H9 (cell line): ENCODE measurements at regions not wholly inside any gene's neighbourhood (a gene's known extent, or its start where the extent isn't known, plus 50 kb on each side); places are given as distances from the start of the nearest gene placed in this dataset.

Experiments
- DNase-seq: peaks from one replicate; pipeline ENCODE4 v3.0.0-alpha.2; 2017
- H2AFZ ChIP-seq: one replicate; pipeline ENCODE4 v1.6.1; 2013; ENCODE audit warnings: mild to moderate bottlenecking, low read length, control low read depth, moderate library complexity
- H2AK5ac ChIP-seq: 2 replicates; pipeline ENCODE4 v1.6.1; 2013; ENCODE audit warnings: low read length, control low read depth, mixed read lengths; ENCODE audit not compliant: insufficient read length
- H2BK120ac ChIP-seq: one replicate; pipeline ENCODE4 v1.6.1; 2013; ENCODE audit warnings: low read depth, mild to moderate bottlenecking, low read length, control low read depth, inconsistent platforms; ENCODE audit not compliant: poor library complexity, severe bottlenecking
- H2BK12ac ChIP-seq: 2 replicates; pipeline ENCODE4 v1.6.1; 2013; ENCODE audit warnings: low read length, control low read depth, mixed read lengths, low read depth; ENCODE audit not compliant: insufficient read length
- H2BK15ac ChIP-seq: 2 replicates; pipeline ENCODE4 v1.6.1; 2013; ENCODE audit warnings: low read depth, low read length, control low read depth
- H2BK20ac ChIP-seq: one replicate; pipeline ENCODE4 v1.6.1; 2013; ENCODE audit warnings: low read depth, mild to moderate bottlenecking, low read length, control low read depth, inconsistent platforms; ENCODE audit not compliant: poor library complexity, severe bottlenecking
- H2BK5ac ChIP-seq: 2 replicates; pipeline ENCODE4 v1.6.1; 2013; ENCODE audit warnings: low read length, control low read depth, mixed read lengths; ENCODE audit not compliant: insufficient read length
- H3K14ac ChIP-seq: 2 replicates; pipeline ENCODE4 v1.6.1; 2013; ENCODE audit warnings: low read length, control low read depth; ENCODE audit not compliant: insufficient read depth
- H3K18ac ChIP-seq: 2 replicates; pipeline ENCODE4 v1.6.1; 2013; ENCODE audit warnings: low read depth, mild to moderate bottlenecking, mixed read lengths, low read length, control low read depth; ENCODE audit not compliant: insufficient read length
- H3K23ac ChIP-seq: 2 replicates; pipeline ENCODE4 v1.6.1; 2013; ENCODE audit warnings: low read length, control low read depth, mixed read lengths, low read depth; ENCODE audit not compliant: insufficient read length
- H3K23me2 ChIP-seq: 2 replicates; pipeline ENCODE4 v1.6.1; 2013; ENCODE audit warnings: low read depth, mild to moderate bottlenecking, mixed read lengths, low read length, control low read depth; ENCODE audit not compliant: insufficient read length, poor library complexity, severe bottlenecking
- H3K27ac ChIP-seq: 2 replicates; pipeline ENCODE4 v1.5.1; 2013; ENCODE audit warnings: low read length, control low read depth, mixed read lengths, low read depth; ENCODE audit not compliant: insufficient read length
- H3K27me3 ChIP-seq: 2 replicates; pipeline ENCODE4 v1.6.1; 2013; ENCODE audit warnings: low read length, control low read depth, inconsistent platforms; ENCODE audit not compliant: insufficient read depth
- H3K4ac ChIP-seq: 2 replicates; pipeline ENCODE4 v1.6.1; 2013; ENCODE audit warnings: low read depth, mild to moderate bottlenecking, control low read depth, inconsistent platforms, low read length, moderate library complexity
- H3K4me1 ChIP-seq: 2 replicates; pipeline ENCODE4 v1.6.1; 2013; ENCODE audit warnings: low read length, control low read depth, inconsistent platforms; ENCODE audit not compliant: insufficient read depth
- H3K4me2 ChIP-seq: 2 replicates; pipeline ENCODE4 v1.6.1; 2013; ENCODE audit warnings: low read length, control low read depth, mixed read lengths; ENCODE audit not compliant: insufficient read length, insufficient read depth
- H3K56ac ChIP-seq: 2 replicates; pipeline ENCODE4 v1.6.1; 2013; ENCODE audit warnings: low read depth, mild to moderate bottlenecking, mixed read lengths, low read length, control low read depth; ENCODE audit not compliant: insufficient read length
- H3K79me1 ChIP-seq: 2 replicates; pipeline ENCODE4 v1.6.1; 2013; ENCODE audit warnings: low read depth, mild to moderate bottlenecking, moderate library complexity, low read length, control low read depth, inconsistent platforms; ENCODE audit not compliant: insufficient read depth, poor library complexity, severe bottlenecking
- H3K79me2 ChIP-seq: 2 replicates; pipeline ENCODE4 v1.6.1; 2013; ENCODE audit warnings: low read length, control low read depth, inconsistent platforms; ENCODE audit not compliant: insufficient read depth
- H3K9ac ChIP-seq: 2 replicates; pipeline ENCODE4 v1.6.1; 2013; ENCODE audit warnings: low read length, control low read depth, mixed read lengths; ENCODE audit not compliant: insufficient read length; ENCODE audit errors: extremely low read depth
- H3K9me3 ChIP-seq: one replicate; pipeline ENCODE4 v1.6.1; 2013; ENCODE audit warnings: low read depth, low read length, inconsistent platforms; ENCODE audit not compliant: control insufficient read depth
- H3T11ph ChIP-seq: one replicate; pipeline ENCODE4 v1.6.1; 2013; ENCODE audit warnings: mild to moderate bottlenecking, low read length, control low read depth, inconsistent platforms
- H4K20me1 ChIP-seq: one replicate; pipeline ENCODE4 v1.6.1; 2013; ENCODE audit not compliant: control insufficient read depth, insufficient read length, insufficient read depth
- H4K5ac ChIP-seq: 2 replicates; pipeline ENCODE4 v1.6.1; 2013; ENCODE audit warnings: low read depth, mild to moderate bottlenecking, mixed read lengths, low read length, control low read depth; ENCODE audit not compliant: insufficient read length
- H4K8ac ChIP-seq: replicated peaks from 2 replicates; pipeline ENCODE4 v1.6.1; 2013; ENCODE audit warnings: low read length, control low read depth, mixed read lengths, low read depth; ENCODE audit not compliant: insufficient read length
- H4K91ac ChIP-seq: 2 replicates; pipeline ENCODE4 v1.6.1; 2013; ENCODE audit warnings: low read depth, mild to moderate bottlenecking, moderate library complexity, mixed read lengths, low read length, control low read depth; ENCODE audit not compliant: insufficient read length
- H3K27ac Mint-ChIP-seq, 3 experiments: 2 replicates in 2 of 3; 3 replicates in 1 of 3; pipeline ENCODE4 v1.8.0; 2020 to 2021; ENCODE audit warnings: mixed read lengths in 3 of 3, mild to moderate bottlenecking in 1 of 3, moderate library complexity in 1 of 3
- H3K27me3 Mint-ChIP-seq: 2 replicates; pipeline ENCODE4 v1.8.0; 2021; ENCODE audit warnings: low read depth, mild to moderate bottlenecking, moderate library complexity, mixed read lengths
- H3K36me3 Mint-ChIP-seq, 3 experiments: 2 replicates in 2 of 3; 3 replicates in 1 of 3; pipeline ENCODE4 v1.8.0; 2020 to 2021; ENCODE audit warnings: low read depth in 3 of 3, mixed read lengths in 3 of 3; ENCODE audit not compliant: insufficient read depth in 1 of 3
- H3K4me1 Mint-ChIP-seq, 2 experiments: 2 replicates each; pipeline ENCODE4 v1.8.0; 2020; ENCODE audit warnings: mixed read lengths in 2 of 2
- H3K4me3 Mint-ChIP-seq, 2 experiments: 2 replicates in 1 of 2; 3 replicates in 1 of 2; pipeline ENCODE4 v1.8.0; 2020 to 2021; ENCODE audit warnings: mild to moderate bottlenecking in 2 of 2, mixed read lengths in 2 of 2, moderate library complexity in 1 of 2
- H3K9me3 Mint-ChIP-seq, 2 experiments: 2 replicates in 1 of 2; 3 replicates in 1 of 2; pipeline ENCODE4 v1.8.0; 2020; ENCODE audit warnings: mild to moderate bottlenecking in 2 of 2, mixed read lengths in 2 of 2, moderate library complexity in 1 of 2
- CTCF ChIP-seq: fragments of 200-600 bp; sonication (generic); conservative IDR thresholded peaks from 3 replicates; pipeline ENCODE4 v1.8.0; 2021; ENCODE audit warnings: antibody characterized with exemption, mild to moderate bottlenecking
- WGBS: extraction: QIAGEN DNeasy Blood & Tissue Kit; methylation state at CpG from one replicate; pipeline ENCODE4 v1.1.7; 2013; ENCODE audit warnings: missing lambda C conversion rate, low lambda C conversion rate, mixed read lengths; ENCODE audit not compliant: insufficient read length; ENCODE audit errors: extremely low coverage; 5-methylcytosine and 5-hydroxymethylcytosine counted together

- Histone ChIP-seq H3K4me1 (no peaks in the 10 kb centered on the region), H3K9me3 (no peaks in the 10 kb centered on the region), H2BK15ac (no peak overlapping the region), H4K20me1 (no peaks in the 10 kb centered on the region), H3K18ac (peak overlapping the region; percentile 51), H2AK5ac (no peak overlapping the region), H4K5ac (no peak overlapping the region), H3K27me3 (no peaks in the 10 kb centered on the region), H2BK12ac (no peak overlapping the region), H3K4me2 (no peak overlapping the region), H2AFZ (no peak overlapping the region), H2BK120ac (no peak overlapping the region), H3K23me2 (no peaks in the 10 kb centered on the region), H4K91ac (no peak overlapping the region), H2BK5ac (no peak overlapping the region), H3K56ac (no peak overlapping the region), H2BK20ac (no peak overlapping the region), H3K9ac (no peak overlapping the region), H3K79me1 (no peaks in the 10 kb centered on the region), H3K4ac (no peak overlapping the region), H3K23ac (no peak overlapping the region), H3T11ph (no peak overlapping the region), H4K8ac (no peak overlapping the region), H3K27ac (no peak overlapping the region), H3K79me2 (no peaks in the 10 kb centered on the region), H3K14ac (peak overlapping the region; percentile 75; the same call in 1 of the 2 replicates)
- Mint-ChIP-seq H3K27ac (peak overlapping the region in 1 of 3 experiments; percentile 87; a peak in 2 of 7 replicates), H3K27me3 (peaks cover 5% of the 10 kb centered on the region), H3K4me1 (peaks cover 9 to 13% of the 10 kb centered on the region in 2 experiments), H3K9me3 (peaks cover 33 to 34% of the 10 kb centered on the region in 2 experiments), H3K36me3 (peaks cover 7 to 24% (median 16%) of the 10 kb centered on the region in 3 experiments), H3K4me3 (no peak overlapping the region)
- DNase-seq: no peak
- WGBS: no CpG with 5 or more reads among the region's 2 CpGs
- no peak for TF ChIP-seq CTCF
Measured at GRCh38 chr3:134105876-134106556, 76.3 kb upstream of the SLCO2A1 start.
